ENCODE measurements at regions not wholly inside any gene's neighbourhood (a gene's known extent, or its start where the extent isn't known, plus 50 kb on each side); places are given as distances from the start of the nearest gene placed in this dataset.
A peak's percentile ranks its signal among the peaks of the same experiment; 100 is the strongest.

GRCh38 chr15:79185199-79185598 is 94.6 kb upstream of the RASGRF1 start:
- DNase-seq (ENCODE audit: low read depth) = no peak

GRCh38 chr15:79184465-79184892 is 93.9 kb upstream of the RASGRF1 start:
- peak; percentile 44 for DNase-seq (ENCODE audit: low read depth)

DNA sequence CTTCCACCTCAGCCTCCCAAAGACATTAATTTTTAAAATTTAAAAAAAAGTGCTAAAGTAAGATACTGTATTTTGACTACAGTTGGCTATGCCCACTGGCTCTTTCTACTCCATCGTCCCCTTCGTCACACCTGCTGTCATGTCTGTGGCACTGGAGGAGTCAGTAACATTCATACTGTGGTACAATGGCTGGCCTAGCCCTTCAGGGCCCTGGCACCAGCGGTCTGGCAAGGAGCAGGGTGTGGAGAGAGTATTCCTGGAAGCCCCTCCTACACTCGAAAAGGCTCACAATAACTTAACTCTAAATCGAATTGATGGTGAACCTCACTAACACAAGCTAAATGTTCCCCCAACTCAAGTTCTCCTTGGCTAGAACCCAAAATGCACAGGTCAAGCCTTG is 89.7 kb upstream of the RASGRF1 start:
- DNase-seq (ENCODE audit: low read depth) = no peak

DNA sequence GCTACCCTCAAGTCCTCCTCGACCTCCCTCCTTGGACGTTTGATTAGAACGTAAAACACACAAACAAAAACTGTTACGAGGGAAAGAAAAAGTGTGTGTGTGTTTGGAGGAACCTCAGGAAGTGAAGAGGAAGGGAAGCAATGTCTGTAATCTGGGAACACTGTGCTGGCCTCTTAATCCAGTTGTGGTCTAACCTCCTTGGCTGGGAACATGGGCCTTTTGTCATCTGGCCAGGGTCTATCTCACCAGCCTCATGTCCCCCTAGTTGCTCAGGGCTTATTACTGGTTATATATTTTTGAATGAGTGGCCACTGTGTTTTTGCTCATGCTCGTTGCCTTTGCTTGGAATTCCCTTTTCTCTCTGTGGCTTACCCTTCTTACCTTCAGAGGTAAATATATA is 89.0 kb upstream of the RASGRF1 start:
- DNase-seq (ENCODE audit: low read depth) = no peak

GRCh38 chr15:79179108-79179561 is 88.6 kb upstream of the RASGRF1 start:
- no peak for DNase-seq (ENCODE audit: low read depth)

DNA sequence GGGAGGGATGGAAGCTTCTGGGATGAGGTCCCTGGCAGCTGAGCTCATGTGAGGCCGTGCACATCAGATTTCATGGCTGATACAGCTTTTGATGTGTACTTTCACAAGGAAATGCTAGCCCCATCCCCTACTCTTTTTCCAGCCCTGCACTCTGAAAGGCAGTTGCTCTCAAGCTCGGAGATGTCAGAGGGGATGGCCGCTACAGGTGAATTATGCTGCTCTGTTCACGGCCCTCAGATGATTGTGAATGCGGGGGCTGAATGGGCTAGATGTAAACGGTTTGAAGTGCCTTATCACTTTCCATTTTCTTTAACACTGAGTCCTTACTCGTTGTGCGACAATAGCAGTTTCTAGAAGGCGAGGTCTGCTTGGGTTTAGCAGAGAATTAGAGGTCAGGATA is 88.0 kb upstream of the RASGRF1 start:
- no peak for DNase-seq (ENCODE audit: low read depth)

DNA sequence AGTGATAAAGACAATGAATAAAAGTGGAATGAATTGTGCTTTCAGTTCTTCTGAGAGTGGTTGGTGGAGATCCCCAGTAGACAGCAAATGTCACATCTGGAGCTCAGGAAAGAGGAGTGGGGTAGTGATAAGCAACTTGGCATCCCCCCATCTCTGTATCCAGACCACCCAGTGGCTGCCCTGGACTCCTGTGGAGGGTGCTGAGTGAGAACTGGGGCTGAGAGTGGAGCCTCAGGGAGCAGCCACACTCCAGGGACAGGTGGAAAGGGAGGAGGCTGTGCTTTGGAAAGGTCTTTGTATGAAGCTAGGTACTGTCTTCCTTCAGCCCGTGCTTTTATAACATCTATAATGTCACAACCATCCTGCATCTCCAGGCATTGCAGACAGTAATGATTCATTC is 85.6 kb upstream of the RASGRF1 start:
- DNase-seq (ENCODE audit: low read depth) = no peak

GRCh38 chr15:79172801-79173460 is 82.4 kb upstream of the RASGRF1 start:
- no peak for DNase-seq (ENCODE audit: low read depth)

GRCh38 chr15:79172032-79172481 is 81.5 kb upstream of the RASGRF1 start:
- no peak for DNase-seq (ENCODE audit: low read depth)

DNA sequence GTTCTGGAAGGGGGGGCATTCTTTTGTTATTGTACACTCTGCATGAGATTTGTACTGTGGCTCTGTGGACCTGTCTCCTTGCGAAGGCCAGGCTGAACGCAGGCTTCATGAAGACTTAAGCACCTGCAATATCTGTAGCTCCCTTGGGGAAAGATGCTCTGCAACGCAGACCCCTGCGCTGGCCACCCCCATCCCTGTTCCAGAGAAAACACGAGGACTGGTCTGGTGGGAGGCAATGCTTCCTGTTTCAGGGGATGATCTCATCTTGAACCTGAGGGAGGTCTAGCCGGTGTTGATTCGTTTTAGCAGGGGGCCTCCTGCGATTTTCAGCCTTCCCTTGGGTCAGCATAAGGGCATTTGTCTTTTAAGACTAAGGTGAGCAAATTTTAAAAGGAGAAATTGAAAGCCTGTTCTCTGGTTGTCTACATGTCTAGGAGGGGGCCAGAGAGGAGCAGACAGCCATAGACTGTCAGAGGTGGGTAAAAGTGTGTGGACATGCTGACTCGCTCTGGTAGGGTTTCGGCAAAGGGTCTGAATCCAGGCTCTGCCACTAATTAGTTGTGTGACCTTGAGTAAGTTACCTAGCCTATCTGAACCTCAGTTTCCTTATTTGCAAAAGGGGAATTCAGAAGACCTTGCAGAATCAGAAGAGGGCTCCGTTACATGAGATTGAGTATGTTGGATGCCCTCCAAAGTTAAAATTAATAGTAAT is 80.9 kb upstream of the RASGRF1 start:
- no peak for DNase-seq (ENCODE audit: low read depth)

- no peak for DNase-seq (ENCODE audit: low read depth)
Observed at GRCh38 chr15:79170256-79170664, 79.7 kb upstream of the RASGRF1 start.

DNA sequence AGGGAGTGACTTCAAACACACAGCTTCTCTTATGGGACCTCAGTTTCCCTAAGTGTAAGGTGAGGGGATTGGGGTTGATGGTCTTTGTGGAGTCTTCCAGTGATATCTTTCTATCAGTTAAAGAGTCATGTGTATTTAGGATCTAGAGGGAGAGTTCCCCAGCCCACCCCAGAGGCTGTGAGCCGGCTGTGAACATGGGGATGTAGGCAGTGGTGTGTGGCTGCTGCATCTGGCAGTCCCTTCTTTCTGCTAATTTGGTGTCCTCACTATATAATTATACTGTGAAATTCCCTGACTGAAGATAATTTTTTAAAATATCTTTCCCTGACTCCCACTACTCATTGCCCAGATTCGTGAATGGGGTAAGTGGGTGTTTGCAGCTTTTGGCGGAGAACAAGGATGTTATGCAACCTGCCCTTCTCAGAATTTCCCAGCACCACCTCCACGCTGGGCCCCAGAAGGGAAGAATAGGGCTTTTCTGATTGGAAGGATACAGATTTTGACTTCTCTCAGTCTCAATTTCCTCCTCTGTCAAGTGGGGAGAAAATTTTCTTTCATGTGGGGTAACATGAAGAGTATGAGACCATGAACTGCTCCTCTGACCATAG is 79.0 kb upstream of the RASGRF1 start:
- DNase-seq (ENCODE audit: low read depth) = no peak

GRCh38 chr15:79168922-79169456 is 78.4 kb upstream of the RASGRF1 start:
- DNase-seq (ENCODE audit: low read depth) = no peak

GRCh38 chr15:79167776-79168175 is 77.2 kb upstream of the RASGRF1 start:
- DNase-seq (ENCODE audit: low read depth) = no peak

GRCh38 chr15:79166311-79166955 is 75.9 kb upstream of the RASGRF1 start:
- no peak for DNase-seq (ENCODE audit: low read depth)

DNA sequence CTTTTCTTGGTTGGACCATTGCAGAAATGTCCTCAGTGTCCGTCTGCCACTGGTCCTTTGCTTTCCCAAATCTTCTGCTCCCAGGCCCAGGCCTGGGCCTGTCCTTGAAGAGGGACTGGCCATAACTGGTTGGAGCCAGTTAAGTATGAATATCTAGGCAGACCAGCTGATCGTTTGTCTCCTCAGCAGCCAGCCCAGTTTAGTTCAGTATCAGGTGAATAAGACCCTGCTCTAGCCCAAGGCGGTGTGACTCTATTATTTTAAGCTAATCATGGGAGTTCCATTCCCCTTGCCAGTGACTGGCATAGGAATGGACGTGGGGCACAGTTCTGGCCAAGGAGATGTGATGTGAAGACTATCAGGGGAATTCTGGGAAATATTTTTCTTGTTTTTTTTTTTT is 73.9 kb upstream of the RASGRF1 start:
- no peak for DNase-seq (ENCODE audit: low read depth)

DNA sequence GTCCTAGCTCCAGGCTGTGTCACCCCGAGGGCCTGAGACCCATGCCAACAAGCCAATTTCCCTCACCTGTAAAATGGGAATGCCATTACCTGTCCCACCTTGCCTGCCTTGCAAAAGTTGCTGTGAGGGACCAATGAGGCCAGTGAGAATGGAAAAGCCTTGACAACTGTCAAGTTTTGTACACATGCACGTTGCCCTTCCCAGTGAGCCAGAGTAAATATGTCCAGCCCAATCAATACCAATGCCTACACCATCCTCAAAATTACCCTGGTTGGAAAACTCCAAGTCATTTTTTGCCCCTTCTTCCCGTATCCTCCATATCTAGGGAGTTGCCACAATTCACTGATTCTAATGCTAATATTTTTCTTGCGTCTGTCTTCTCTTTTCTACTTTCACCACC is 73.5 kb upstream of the RASGRF1 start:
- no peak for DNase-seq (ENCODE audit: low read depth)

- no peak for DNase-seq (ENCODE audit: low read depth)
Observed at GRCh38 chr15:79163395-79163794, 72.8 kb upstream of the RASGRF1 start.

GRCh38 chr15:79161837-79162508 is 71.4 kb upstream of the RASGRF1 start:
- no peak for DNase-seq (ENCODE audit: low read depth)

GRCh38 chr15:79160211-79160610 is 69.6 kb upstream of the RASGRF1 start:
- DNase-seq (ENCODE audit: low read depth) = no peak

DNA sequence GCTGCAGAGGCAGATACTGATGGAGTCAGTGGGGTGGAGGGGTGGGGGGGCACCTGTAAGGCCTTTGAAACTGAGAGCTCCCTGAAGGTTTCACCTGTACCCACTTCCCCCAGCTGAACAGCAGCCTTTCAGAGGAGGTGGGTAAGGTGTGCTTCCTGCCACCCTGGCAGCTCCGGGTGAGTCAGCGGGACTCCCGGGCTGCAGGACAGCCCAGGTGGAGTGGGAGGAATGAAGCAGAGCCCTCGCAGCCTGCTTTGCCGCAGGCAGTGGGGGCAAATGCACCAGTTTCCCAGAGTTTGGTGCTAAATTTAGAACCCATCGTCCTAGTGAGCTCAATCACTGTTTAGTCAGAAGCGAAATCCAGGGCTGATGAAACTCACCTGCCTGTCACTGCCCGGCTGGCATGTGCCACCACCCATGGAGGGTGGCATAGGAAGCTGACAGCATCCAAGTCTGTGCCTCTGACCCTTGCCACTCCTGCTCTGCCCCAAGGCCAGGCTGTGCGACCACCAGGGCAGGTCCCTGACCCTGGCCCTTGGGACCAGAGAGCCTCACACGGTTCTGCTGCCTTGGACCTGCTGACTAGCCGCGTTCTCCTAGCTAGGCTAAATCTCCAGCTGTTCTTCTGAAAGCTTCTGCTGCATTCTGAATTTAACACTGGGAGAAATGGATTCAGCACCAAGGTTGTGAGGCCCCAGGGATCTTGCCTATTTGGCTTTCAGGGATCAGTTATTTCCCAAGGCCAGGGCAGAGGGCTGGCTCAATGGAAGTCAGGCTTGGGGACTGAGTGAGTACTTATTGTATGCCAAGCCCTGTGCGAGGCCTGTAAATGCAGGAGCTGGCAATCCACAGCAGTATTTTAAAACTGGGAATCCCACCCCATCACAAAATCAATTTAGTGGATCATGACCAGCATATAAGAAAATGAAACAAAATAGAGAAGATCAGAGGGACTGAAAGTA is 67.3 kb upstream of the RASGRF1 start:
- no peak for DNase-seq (ENCODE audit: low read depth)
